HG03097 (cell line): ENCODE measurements at regions not wholly inside any gene's neighbourhood (a gene's known extent, or its start where the extent isn't known, plus 50 kb on each side); places are given as distances from the start of the nearest gene placed in this dataset.
"Not testable (repeated sequence)": the region's sequence is repeated elsewhere in the genome, so short reads cannot be mapped to it uniquely, and the experiment has no call there.

ENCODE experiments used
- ATAC-seq: cut with Tn5 transposase; IDR thresholded peaks from one replicate; pipeline ENCODE4 v1.9.1; 2021; ENCODE audit not compliant: unreplicated experiment, low FRiP score

DNA sequence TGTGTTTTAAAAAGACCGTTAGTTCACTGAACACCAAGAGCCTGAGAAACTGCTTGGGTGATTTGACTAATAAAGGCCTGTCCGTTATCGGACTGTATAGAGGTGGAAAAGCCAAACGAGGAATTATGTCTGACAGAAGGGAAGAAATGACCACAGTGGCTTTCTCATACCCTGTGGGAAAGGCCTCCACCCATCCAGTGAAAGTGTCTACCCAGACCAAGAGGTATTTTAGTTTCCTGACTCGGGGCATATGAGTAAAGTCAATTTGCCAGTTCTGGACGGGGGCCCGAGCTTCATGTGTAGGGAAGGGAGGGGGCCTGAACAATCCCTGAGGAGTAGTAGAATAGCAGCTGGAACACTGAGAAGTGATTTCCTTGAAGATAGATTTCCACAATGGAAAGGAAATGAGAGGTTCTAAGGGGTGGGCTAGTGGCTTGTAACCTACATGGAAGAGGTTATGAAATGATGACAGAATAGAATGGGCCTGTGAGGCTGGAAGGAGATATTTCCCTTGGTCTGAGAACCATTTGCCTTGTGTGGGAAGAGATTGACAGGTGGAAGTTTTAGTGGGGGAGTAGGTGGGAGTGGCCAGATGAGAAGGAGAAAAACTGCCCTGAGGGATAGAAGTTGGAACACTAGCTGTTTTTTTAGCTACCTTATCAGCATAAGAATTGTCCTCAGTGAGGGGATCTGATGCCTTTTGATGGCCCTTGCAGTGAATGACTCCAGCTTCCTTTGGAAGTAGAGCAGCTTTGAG, 106.4 kb upstream of the PPM1J start:
- not testable (repeated sequence) for ATAC-seq

DNA sequence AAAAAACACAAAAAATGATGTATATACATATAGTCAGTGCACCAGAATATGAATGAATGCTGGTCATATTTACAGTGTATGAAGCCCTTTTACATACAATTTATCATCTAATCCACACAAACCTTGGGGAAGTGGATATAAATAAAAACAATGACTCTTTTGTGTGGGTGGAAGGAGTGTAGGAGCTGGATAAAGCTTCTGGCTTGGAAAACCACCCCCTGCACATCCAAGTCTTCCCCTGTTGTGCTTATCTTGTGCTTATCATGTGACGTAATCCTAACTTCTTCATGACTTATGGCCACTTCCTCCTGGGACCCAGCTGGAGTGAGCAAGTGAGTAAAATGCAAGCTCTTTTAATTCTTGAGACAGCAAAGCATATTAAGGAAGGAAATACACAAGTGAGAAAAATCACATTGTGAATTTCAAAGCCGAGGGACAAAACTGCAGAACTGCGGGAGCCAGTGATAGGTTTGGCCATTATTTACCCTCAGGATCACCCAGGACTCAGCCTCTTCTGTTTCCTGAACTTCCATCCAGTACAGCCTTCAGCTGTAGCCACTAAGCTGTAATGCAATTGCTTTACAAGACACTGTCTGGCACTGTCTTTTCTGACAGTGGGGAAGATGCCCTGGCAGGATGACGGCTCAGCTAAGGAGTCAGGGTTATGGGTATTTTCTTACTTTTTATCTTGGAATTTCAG, 104.0 kb upstream of the PPM1J start:
- no peak for ATAC-seq

DNA sequence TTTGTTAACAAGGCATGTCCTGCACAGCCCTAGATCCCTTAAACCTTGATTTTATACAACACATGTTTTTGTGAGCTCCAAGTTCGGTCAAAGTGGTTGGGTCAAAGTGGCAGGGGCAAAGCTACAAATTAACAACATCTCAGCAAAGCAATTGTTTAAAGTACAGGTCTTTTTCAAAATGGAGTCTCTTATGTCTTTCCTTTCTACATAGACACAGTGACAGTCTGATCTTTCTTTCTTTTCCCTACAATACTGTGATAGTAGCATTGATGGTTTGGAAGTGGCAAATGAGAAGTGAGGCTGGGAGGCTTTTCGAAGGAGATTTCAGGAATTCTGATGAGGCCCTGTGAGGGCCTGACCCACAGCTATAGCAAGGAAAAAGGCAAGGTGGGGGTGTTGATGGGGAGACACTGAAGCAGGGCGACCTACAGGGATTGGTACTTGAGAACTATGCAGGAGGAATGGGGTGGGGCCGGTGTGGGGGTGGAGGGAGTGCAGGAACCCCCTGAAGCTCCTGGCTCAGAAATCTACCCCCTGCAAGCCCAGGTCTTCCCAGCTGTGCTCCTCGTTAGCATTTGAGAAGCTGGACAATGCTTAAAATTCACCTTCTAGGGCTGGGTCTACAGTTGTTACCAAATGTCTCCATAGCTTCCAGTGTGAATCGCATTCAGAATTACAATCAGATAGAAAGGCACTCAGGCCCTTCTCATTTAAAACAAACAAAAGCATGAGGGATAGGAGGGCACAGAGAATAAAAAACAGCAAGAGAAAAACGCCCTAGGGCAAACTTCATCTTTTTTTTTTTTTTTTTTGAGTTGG, 102.6 kb upstream of the PPM1J start:
- ATAC-seq = no peak

DNA sequence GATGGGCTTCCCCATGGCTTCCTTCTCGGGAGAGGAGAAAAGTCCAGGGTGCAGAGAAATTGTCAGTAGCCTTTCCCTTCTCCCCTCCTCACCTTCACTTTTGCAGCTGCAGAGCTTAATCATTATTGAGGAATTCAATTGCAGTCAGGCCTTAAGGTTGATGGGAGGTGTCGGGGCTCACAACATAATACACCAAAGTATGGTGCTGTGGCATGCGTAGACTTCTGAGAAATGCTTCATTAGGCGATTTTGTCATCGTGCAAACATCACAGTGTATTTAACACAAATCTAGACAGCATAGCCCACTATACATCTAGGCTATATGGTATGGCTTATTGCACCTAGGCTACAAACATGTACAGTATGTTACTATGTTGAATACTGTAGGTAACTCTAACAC, 100.2 kb upstream of the PPM1J start:
- ATAC-seq = no peak

DNA sequence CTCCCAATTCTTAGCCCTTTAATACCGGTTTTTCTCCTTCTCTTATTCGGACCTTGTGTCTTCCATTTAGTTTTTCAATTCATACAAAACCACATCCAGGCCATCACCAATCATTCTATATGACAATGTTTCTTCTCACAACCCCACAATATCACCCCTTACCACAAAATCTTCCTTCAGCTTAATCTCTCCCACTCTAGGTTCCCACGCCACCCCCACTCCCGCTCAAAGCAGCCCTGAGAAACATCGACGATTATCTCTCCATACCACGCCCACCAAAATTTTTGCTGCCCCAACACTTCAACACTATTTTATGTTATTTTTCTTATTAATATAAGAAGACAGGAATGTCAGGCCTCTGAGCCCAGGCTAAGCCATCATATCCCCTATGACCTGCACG, 99.5 kb upstream of the PPM1J start:
- ATAC-seq = not testable (repeated sequence)

DNA sequence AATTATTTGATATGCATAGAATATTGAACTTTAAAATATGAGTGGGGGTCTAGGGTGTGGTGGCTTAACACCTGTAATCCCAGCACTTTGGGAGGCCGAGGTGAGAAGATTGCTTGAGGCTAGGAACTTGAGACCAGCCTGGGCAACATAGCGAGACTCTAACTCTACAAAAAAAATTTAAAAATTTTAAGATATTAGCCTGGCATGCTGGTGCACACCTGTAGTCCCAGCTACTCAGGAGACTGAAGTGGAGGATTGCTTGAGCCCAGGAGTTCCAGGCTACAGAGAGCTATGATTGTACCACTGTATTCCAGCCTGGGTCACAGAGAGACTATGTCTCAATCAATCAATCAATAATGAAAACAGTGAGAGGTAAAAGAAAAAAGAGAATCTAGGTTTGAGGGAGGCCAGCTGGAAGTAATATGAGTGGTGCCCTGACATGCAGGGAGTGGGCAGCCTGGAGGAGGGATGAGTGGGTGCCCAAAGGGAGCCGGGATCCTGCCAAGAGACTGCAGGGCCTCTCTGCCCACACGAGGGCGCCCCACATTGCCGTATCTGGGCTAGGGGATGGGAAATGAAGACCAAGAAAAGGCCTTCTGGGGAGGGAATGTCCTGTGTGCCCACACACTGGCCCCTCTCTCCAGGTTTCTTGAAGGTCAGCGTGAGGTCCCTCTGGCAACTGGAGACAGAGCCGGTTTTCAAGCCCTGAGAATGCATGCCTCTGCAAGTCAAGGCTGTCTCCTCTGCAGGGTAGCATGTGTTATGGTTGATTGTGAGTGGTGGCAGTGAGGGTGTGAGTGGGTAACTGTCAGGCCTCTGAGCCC, 93.9 kb upstream of the PPM1J start:
- no peak for ATAC-seq

DNA sequence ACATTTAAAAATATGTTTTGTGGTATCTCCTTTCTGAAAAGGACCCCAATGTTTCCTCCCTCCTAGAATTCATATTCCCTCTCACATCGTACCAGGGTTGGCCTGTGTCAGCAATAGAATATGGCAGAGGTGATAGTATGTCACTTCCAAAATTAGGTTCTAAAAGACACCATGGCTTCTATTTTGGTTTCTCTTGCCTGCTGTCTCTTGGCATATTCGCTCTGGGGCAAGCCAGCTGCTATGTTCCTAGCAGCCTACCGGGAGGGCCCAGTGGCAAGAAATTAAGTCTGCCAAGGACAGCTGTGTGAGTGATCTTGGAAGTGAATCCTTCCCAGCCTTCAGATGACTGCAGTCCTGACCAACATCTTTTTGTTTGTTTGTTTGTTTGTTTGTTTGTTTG, 92.9 kb upstream of the PPM1J start:
- no peak for ATAC-seq

DNA sequence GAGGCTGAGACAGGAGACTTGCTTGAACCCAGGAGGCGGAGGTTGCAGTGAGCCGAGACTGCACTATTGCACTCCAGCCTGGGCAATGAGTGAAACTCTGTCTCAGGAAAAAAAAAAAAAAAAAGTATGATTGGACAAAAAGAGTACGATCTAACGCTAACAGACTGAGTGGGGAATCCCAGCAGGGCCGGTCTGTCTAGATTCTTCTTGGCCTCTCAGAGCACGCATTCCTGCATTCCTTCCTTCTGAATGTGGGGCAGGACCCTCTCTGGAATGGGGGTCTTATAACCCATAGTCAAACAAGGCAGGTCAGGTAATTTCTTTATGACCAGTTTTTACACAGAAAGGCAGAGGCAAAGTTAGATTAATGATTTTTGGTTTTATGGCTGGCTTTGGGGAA, 92.0 kb upstream of the PPM1J start:
- ATAC-seq = no peak

DNA sequence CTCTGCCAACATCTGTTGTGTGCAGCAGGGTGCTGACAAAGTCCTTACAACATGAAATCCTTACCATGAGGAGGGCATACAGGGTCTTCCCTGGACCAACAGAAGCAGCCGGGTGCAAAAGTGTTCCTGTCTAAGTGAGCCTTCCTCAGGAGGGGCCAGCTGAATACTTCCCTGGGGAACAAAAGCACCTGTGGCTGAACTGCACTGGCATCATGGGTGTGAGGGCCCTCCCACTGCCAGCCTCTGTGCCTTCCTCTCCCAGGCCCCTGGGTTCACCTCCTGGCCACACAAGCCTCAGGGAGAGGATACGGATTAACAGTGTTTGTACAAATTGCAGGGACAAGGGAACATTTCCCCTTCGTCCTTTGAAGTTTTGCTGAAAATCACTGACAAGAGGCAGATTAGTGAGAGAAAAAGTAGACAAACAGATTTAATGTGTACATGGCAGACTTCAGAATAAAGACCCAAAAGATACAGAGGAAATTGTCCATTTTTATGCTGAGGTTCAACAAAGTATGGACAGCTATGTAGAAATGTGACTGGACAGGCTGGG, 91.0 kb upstream of the PPM1J start:
- no peak for ATAC-seq

DNA sequence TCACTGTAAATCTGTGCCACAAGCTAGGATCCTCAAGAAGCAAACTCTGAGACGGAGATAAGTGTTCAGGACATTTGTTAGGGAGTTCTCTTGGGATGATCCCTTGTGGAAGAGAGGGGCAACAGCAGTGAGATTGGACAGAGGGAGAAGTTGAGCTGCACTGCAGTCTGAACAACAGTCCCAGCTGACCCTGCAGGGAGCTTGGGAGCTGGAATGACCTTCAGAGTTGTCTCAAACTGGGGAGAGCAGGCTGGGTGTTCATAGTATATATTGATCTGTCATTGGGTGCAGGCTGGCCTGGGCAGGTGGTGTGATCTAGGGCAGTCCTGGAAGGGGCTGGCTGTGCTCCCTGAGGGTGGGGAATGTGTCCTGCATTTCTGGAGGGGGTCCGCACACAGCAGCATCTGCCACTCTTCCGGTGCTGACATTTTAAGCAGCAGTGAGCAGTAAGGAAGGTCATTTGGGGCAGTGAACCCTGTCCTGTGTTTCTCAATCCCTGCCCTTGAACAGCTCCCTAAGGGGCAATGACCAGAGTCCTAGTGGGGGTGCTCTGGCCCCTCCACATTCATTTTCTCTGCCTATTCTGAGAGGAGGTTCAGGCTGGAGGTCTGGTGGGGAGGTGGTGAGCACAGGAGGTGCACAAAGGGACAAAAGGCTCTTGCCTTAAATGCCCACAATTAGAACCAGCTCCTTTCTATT, 90.2 kb upstream of the PPM1J start:
- ATAC-seq = no peak

DNA sequence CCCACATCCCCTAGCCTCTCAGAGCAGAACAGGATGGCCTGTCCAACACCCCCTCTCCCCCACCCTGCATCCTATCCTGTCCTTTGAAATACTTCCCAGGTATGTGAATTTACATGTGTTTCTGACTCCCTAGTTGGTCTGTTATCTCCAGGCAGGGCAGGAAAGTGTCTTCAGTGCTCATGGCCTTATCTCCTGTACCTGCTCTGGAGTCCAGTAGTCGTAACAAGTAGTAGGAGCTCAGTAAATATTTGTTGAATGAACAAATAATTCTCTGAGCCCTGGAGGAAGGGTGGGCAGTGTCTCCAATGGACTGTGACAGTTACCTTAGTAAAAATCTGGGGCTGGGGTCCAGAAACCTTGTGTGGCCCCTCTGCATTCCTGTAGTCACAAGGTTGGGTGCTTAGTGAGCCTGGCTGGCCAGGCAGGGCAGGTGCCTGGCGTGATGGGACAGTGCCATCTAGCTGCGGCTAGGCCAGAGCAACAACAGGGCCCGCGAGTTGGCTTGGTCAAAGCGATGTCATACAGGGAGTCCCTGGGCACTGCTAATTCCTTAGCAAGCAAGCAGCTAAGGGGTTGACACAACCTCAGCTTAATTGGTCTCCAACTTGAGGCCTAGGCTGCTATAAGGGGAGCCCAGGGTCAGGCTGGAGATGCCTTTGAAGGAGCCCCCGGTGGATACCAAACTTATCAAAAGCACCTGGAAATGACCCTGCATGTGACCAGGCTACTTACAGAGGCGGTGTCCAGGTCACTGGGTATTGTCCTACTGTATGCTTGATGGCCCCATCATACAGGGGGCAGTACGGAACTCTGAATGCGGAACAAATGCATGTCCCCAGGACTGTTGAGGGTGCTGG, 89.0 kb upstream of the PPM1J start:
- ATAC-seq = peak; percentile 71

DNA sequence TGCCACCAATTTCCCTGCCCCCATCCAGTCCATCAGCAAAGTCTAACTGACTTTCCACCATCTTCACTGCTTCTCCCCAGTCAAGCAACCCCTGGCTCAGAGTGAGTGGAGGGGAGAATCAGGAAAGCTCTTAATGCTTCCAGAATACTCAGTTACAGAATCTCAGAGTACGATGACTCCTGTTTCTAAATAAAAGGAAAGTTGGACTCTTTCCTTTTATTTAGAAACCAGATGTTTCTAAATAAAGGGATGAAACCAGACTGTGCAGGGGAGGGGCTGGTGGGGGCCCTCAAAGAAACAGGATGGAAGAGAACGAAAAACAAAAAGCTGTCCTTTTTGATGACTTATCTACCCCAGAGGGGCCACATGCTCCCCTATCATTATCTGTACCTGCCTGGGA, 85.2 kb upstream of the PPM1J start:
- ATAC-seq = no peak

DNA sequence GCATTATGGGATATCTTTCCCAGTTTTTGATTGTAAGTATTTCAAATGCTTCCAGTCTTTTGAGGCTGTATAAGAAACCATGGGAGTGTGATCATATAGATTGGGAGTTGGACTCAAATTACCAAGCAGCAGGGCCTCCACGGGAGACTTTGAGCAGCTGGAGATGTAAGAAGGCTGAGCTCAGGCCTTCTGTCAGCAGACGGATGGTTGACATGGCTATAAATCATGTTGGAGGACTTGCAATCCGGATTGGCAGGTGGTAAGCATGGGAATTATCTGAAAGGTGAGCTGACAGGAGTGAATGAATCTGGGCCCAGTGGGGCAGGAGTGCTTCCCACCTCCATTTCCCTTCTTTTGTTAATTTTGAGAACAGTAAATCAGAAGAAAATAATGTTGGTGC, 83.2 kb upstream of the PPM1J start:
- no peak for ATAC-seq

DNA sequence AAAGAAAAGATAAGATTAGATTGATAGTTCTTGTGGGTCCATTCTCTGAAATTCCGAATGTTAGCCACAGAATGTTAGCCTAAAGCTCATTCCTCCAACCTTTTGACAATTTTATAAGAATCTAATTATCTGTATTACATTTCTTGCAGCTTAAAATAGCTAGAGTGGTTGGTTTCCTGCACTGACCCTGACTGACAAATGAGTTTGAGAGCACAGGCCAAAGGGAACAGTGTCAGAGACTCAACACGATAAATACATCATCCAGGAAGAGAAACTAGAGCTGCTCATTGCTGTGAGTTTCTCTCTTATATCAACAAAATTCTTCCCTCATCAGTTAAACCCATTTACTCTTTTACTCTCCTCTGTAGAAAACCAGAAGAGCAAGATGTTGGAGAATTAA, 82.1 kb upstream of the PPM1J start:
- no peak for ATAC-seq

DNA sequence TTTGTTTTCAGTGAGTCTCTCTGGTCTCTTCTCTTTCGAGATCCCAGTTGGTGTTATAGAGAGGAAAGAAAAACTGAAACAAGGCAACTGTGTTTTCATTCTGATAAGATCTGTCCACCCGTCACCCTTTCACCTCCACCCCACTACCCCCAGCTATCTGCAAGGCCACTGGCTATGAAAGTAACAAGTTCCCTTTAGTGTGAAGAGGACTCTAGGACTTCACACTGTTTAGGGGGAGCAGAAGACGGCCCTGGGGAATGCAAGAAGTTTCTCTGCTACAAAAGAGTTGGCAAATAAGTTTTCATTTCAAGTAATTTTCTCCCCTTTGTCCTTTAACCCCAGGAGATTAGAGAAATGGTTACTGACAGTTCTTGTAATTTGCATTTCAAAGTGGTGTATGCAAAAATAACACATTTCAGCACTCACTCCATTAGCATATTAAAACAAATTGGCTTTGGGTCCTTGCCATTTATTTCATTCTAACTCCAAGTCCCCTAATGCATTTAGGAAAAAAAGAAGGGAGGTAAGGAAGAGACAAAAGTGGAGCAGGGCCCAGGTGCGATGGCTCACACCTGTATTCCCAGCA, 79.6 kb upstream of the PPM1J start:
- no peak for ATAC-seq

DNA sequence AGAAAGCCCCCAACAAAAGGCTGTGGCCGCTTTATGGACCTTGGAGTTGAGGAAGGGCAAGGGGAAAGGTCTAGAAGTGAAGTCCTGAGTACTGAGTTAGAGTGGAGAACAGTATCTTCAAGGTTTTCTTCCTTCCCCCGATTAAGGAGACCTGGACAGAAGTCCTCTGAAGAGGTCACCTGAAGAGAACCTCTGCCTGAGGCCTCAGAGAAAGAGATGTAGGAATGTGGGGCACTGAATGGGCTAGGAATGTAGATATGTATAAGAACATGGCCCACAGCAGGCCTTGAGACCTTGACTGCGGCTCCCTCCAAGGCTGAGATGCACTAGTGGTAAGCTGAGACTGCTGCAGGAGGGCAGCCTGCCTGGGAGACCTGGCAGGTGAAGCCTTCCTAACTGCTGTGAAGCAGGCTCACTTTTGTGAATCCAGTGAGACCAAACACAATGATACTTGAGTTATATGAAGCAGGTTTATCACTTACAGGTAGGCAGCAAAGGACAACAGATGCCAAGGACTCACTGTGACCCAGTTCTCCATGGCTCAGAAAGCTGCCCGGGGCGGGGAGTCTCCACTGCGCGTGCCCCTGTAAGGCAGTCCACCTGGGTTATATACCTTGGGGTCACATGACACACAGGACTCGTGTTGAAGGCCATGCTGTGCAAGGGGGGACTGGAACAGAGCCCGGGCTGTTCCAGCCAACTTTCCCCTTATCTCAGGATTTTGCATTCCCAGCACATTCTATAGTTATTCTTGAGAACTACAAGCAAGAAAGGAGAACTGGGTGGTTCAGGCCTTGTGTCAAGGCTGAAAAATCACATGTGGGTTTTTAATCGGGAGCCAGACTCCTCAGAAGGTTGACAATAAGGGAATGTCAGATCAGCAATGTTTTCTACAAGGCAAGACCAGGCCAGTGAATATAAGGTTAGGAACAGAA, 78.8 kb upstream of the PPM1J start:
- ATAC-seq = no peak

DNA sequence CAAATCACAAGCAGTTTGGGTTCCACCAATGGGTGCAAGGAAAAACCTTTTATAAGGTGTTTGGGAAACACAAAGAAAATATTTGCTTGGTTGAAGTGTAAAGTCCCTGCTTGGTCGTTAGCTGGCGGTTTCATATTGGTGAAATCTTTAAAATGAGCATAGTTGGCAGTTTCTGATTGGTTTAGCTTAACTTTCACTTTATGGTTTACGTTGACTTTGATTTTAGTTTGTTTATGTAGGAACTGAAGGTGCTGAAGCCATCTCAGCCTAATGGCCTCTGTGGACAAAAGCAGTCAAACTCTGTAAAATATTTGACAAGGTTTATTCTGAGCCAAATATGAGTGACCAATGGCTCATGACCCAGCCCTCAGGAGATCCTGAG, 76.6 kb upstream of the PPM1J start:
- ATAC-seq = no peak
